Progenitor cell of endocrine pancreas (in vitro differentiated cells): ENCODE measurements at regions not wholly inside any gene's neighbourhood (a gene's known extent, or its start where the extent isn't known, plus 50 kb on each side); places are given as distances from the start of the nearest gene placed in this dataset.

Experiments used
- DNase-seq: peaks from one replicate; pipeline ENCODE4 v3.0.0; 2021; ENCODE audit warnings: low spot score; ENCODE audit not compliant: unreplicated experiment
- H3K27ac Mint-ChIP-seq: 2 replicates; pipeline ENCODE4 v1.8.0; 2021; ENCODE audit warnings: mild to moderate bottlenecking, moderate library complexity, mixed read lengths
- H3K27me3 Mint-ChIP-seq: 2 replicates; pipeline ENCODE4 v1.8.0; 2021; ENCODE audit warnings: mixed read lengths
- H3K36me3 Mint-ChIP-seq: 2 replicates; pipeline ENCODE4 v1.8.0; 2022; ENCODE audit warnings: mixed read lengths; ENCODE audit not compliant: insufficient read depth
- H3K4me1 Mint-ChIP-seq: 2 replicates; pipeline ENCODE4 v1.8.0; 2021; ENCODE audit warnings: low read depth, mixed read lengths
- H3K4me3 Mint-ChIP-seq: 2 replicates; pipeline ENCODE4 v1.8.0; 2021; ENCODE audit warnings: low read depth, mild to moderate bottlenecking, moderate library complexity, mixed read lengths
- H3K9me3 Mint-ChIP-seq: 2 replicates; pipeline ENCODE4 v1.8.0; 2021; ENCODE audit warnings: low read depth, mixed read lengths
- TF ChIP-seq, protein P1 (sequence below): fragments of 200-600 bp; sonication (generic); IDR thresholded peaks from one replicate; pipeline ENCODE4 v1.5.0; 2021; ENCODE audit warnings: antibody characterized with exemption, mild to moderate bottlenecking; ENCODE audit not compliant: unreplicated experiment

DNA sequence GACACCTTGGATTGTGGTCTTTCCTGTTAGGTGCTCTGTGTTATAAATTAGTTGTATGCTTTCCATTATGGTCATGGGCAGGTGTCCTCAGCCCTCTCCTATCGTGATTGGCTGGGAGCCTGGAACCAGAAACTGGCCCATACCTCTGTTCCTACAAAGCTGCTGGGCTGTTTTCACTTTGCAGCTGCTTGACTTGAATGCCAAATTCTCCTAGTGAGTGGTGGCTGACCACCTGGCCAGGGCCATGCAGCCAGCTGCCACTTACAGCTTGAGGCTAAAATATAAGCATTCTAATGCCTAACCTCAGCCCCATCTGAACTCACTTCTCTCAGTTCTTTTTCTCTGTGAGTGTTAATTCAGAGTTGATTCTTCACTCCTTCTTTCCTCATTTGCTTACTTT, 239.3 kb upstream of the GBE1 start:
- H3K36me3 Mint-ChIP-seq, result no peaks in the 10 kb centered on the region
- TF ChIP-seq, protein P1, sequence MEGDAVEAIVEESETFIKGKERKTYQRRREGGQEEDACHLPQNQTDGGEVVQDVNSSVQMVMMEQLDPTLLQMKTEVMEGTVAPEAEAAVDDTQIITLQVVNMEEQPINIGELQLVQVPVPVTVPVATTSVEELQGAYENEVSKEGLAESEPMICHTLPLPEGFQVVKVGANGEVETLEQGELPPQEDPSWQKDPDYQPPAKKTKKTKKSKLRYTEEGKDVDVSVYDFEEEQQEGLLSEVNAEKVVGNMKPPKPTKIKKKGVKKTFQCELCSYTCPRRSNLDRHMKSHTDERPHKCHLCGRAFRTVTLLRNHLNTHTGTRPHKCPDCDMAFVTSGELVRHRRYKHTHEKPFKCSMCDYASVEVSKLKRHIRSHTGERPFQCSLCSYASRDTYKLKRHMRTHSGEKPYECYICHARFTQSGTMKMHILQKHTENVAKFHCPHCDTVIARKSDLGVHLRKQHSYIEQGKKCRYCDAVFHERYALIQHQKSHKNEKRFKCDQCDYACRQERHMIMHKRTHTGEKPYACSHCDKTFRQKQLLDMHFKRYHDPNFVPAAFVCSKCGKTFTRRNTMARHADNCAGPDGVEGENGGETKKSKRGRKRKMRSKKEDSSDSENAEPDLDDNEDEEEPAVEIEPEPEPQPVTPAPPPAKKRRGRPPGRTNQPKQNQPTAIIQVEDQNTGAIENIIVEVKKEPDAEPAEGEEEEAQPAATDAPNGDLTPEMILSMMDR, result no peak
- H3K27ac Mint-ChIP-seq, result no peak overlapping the region
- no peak for DNase-seq
- peaks cover 5% of the 10 kb centered on the region for H3K4me1 Mint-ChIP-seq
- no peaks in the 10 kb centered on the region for H3K9me3 Mint-ChIP-seq
- H3K4me3 Mint-ChIP-seq, result no peak overlapping the region
- no peaks in the 10 kb centered on the region for H3K27me3 Mint-ChIP-seq

DNA sequence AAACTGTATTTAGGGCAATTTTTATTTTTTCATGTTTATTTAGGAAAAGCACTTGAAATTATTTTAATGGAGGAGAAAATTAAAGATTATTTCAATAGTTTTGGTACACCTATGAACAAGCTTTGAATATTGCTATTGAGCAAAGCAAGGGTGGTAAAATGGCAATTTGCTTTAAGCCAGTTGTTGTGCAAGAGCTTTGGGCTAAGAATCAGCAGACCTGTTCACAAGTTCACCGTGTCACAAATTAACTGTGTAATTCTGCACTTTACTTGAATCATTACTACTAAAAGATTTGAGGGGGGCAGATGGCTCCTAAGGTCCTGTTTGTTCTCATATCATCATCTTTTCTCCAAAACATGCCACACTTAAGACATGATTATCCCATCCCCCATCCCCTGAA, 238.9 kb upstream of the GBE1 start:
- H3K4me3 Mint-ChIP-seq, result no peak overlapping the region
- H3K9me3 Mint-ChIP-seq, result no peaks in the 10 kb centered on the region
- H3K27ac Mint-ChIP-seq, result no peak overlapping the region
- H3K27me3 Mint-ChIP-seq, result no peaks in the 10 kb centered on the region
- TF ChIP-seq, protein P1, result no peak
- H3K36me3 Mint-ChIP-seq, result no peaks in the 10 kb centered on the region
- no peak for DNase-seq
- H3K4me1 Mint-ChIP-seq, result peaks cover 3% of the 10 kb centered on the region

DNA sequence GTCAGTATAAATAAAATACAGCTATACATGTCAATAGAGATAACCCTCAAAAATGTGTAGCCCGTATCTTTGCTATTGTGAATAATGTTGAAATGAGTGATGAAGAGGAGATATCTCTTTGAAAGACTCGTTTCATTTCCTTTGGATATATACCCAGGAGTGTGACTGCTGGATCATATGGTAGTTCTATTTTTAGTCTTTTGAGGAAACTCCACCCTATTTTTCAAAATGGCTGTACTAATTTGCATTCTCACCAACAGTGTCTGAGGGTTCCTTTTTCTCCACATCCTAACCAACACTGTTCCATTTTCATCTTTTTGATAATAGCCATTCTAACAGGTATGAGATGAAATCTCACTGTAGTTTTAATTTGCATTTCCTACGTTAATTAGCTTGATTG, 237.5 kb upstream of the GBE1 start:
- H3K27me3 Mint-ChIP-seq, result no peaks in the 10 kb centered on the region
- no peak for DNase-seq
- H3K4me1 Mint-ChIP-seq, result peaks cover 2% of the 10 kb centered on the region
- H3K4me3 Mint-ChIP-seq, result no peak overlapping the region
- TF ChIP-seq, protein P1, result no peak
- no peaks in the 10 kb centered on the region for H3K36me3 Mint-ChIP-seq
- no peak overlapping the region for H3K27ac Mint-ChIP-seq
- H3K9me3 Mint-ChIP-seq, result no peaks in the 10 kb centered on the region

DNA sequence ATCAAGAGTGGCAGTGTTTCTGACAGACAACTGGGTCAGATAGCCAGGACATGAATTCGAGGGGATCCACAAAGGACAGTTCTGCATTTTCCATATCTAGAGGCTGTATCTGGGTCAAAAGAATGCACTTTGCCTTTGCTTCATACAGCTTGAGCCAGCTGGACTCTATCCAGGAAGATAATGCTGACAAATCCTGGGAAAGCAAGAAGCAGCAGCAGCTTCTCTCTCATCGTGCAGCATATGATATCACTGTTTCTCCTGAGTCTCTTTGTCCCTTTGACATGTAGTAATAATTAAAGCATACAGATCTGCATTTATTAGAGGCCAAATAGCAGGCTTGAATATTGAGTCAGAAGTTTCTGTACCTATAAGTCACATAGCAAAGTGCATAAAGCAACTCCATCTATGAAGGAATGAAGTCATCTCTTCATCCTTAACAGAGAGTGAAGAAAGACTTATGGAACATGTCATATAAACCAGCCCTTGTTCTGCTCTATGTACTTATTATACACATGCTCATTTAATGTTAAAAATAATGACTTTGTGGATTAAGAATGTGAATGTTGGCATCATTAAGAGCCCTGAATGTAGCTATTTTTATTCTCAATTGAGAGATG, 236.8 kb upstream of the GBE1 start:
- Mint-ChIP-seq H3K36me3 (no peaks in the 10 kb centered on the region), H3K4me1 (peaks cover 2% of the 10 kb centered on the region), H3K9me3 (no peaks in the 10 kb centered on the region), H3K4me3 (no peak overlapping the region), H3K27ac (no peak overlapping the region), H3K27me3 (no peaks in the 10 kb centered on the region)
- DNase-seq, result no peak
- TF ChIP-seq, protein P1, result no peak

DNA sequence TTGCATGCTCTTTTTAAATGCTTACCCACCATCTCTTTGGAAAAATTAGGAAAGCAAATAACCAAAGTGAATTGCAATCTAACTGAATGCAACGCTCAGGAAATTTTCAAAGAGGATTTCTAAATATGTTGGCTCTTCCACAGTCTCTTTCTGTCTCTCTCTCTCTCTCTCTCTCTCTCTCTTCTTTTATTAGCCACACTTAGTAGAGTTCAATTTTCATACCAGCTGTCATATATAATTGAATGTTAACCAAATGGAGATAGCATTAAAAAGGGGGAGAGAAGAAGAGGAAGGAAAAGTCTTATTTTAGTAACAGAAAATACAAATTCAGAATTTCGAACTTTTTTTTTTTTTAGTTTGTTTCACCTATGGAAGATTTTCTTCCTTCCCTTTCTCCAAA, 235.9 kb upstream of the GBE1 start:
- Mint-ChIP-seq H3K27ac (no peak overlapping the region), H3K4me3 (no peak overlapping the region), H3K36me3 (no peaks in the 10 kb centered on the region), H3K9me3 (no peaks in the 10 kb centered on the region), H3K4me1 (peaks cover 2% of the 10 kb centered on the region), H3K27me3 (no peaks in the 10 kb centered on the region)
- TF ChIP-seq, protein P1, result no peak
- DNase-seq, result no peak
